ENCODE measurements at regions not wholly inside any gene's neighbourhood (a gene's known extent, or its start where the extent isn't known, plus 50 kb on each side); places are given as distances from the start of the nearest gene placed in this dataset.
"Not testable (repeated sequence)": the region's sequence is repeated elsewhere in the genome, so short reads cannot be mapped to it uniquely, and the experiment has no call there.

- no peak for DNase-seq
Measured at GRCh38 chrX:106220177-106220576, 52.1 kb downstream of the PWWP3B start.

DNA sequence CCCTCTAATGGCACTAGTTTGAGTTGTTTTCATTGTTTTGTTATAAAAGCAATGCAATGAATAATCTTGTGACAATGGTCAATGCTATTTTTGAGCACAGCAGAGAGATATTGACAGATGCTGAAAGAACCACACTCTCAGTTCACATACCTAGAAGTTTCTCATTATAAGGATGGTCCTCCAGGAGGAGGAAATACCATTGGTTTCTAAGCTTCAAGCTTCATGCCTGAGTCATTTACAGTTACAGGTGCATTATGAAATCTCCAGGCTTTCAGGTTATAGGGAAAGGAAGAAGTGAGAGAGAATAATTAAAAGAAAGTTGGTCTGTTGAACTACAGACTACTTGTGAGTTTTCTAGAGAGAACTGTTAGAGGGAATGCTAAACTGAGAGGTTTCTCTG lies 75.3 kb downstream of the PWWP3B start:
- DNase-seq = no peak

- no peak for DNase-seq
Measured at GRCh38 chrX:106246511-106246910, 78.4 kb downstream of the PWWP3B start.

GRCh38 chrX:106247162-106247561 lies 79.1 kb downstream of the PWWP3B start:
- no peak for DNase-seq

- no peak for DNase-seq
Measured at GRCh38 chrX:106249706-106250379, 81.7 kb downstream of the PWWP3B start.

- DNase-seq = no peak
Measured at GRCh38 chrX:106263817-106264216, 95.7 kb downstream of the PWWP3B start.

DNA sequence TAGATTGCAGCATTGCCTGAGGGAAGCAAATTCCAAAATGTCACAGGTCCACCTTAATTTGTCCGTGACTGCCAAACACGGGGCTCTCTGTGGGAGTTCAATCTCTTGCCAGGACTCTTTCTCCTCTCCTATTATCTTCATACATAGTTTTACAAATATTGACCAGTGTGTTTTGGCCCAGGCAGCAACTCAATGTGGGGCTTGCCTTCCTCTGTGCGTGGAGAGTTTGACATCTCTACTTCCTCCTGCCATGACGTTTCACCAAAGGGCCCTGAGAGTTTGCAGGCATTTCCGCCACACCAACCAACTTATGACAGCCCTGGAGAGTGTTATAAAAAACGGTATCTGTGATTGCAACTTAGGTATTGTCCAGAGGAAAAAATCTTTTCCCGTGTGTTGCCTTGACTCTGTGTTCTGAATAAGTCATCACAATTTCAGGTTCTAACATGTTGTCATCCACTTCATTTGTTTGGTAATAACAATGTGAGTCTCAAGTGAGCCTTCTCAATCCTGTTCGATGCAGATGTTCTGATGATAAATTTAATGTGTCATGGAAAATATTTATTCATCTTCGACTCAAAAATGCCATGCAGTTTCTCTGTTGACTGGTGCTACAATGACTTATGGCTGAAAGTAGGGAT lies 106.0 kb downstream of the PWWP3B start:
- DNase-seq = not testable (repeated sequence)

GRCh38 chrX:106275172-106275571 lies 107.1 kb downstream of the PWWP3B start:
- DNase-seq = not testable (repeated sequence)

- DNase-seq = no peak
Measured at GRCh38 chrX:106278951-106279350, 110.8 kb downstream of the PWWP3B start.

DNA sequence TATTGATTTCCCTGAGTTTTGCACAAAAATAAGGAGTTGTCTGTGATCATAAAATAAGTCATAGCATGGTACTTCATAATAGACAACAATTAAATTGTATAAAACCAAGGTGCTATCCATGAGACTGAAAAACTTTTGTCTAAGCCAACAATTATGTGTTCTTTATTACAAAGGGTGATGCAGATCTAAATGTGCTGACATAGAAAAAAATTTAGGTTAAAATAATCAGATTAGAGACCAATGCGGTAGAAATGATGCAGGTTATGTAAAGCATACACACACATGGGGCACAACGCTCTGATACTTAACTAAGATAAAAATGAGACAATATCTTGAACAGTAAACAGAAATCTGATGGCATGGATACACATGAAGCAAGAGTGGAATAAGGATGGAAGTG lies 113.3 kb downstream of the PWWP3B start:
- no peak for DNase-seq

GRCh38 chrX:106283841-106284240 lies 115.7 kb downstream of the PWWP3B start:
- DNase-seq = no peak

- no peak for DNase-seq
Measured at GRCh38 chrX:106284431-106285025, 116.4 kb downstream of the PWWP3B start.

GRCh38 chrX:106286053-106286650 lies 118.0 kb downstream of the PWWP3B start:
- no peak for DNase-seq

DNA sequence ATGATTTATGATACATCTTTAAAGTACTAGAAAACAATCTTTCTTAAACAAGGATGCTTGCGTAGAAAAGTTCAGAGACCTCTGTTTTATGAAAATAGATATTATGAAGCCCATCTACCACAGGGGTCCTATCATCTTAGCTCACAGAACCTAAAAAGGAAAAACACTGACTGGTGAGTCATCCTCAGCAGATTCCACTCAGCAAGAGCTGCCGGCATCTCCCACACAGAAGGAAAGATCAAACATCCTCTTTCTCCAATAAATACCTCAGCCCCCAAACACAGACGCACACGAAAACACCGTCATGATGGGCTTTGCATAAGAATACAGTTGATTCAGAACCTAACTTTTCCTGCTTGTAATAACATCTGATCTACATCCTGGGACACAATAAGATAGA lies 122.7 kb downstream of the PWWP3B start:
- not testable (repeated sequence) for DNase-seq

- DNase-seq = not testable (repeated sequence)
Measured at GRCh38 chrX:106291779-106292390, 123.8 kb downstream of the PWWP3B start.

DNA sequence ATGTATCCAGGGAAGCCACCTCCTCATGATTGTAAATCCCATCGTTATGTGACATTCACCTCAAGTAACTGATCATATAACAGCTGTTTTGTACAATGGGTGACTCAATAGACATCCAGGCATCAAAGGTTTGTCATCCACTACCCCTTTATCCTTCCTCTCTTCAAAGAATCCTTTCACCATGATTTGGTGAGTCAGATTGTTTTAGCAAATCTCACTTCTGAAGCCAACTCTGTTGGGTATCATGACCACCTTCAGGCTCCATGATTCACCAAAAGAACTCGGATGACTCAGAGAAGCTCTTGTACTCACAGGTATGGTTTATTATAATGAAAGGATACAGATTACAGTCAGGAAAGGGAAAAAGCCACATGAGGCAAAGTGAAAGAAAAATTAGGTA lies 132.1 kb downstream of the PWWP3B start:
- DNase-seq = no peak

GRCh38 chrX:106300656-106301055 lies 132.6 kb downstream of the PWWP3B start:
- no peak for DNase-seq

DNA sequence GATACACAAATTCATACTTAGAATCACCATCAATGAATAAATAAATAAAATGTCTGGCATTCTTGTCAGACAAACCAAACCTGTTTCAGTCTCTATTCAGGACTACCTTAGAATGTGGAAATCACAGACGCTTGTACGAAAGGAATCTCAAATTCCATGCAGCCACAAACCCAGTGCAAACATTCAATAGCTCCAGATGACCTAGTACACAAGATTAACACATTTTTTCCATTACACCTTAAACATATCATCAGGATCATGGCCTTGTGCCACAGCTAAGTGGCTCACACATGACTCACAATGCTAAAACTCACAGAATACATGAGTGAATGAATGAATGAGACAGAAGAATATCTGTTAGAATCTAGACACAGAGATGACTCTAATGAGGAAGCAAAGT lies 134.2 kb downstream of the PWWP3B start:
- no peak for DNase-seq

- DNase-seq = no peak
Measured at GRCh38 chrX:106306391-106306947, 138.4 kb downstream of the PWWP3B start.

DNA sequence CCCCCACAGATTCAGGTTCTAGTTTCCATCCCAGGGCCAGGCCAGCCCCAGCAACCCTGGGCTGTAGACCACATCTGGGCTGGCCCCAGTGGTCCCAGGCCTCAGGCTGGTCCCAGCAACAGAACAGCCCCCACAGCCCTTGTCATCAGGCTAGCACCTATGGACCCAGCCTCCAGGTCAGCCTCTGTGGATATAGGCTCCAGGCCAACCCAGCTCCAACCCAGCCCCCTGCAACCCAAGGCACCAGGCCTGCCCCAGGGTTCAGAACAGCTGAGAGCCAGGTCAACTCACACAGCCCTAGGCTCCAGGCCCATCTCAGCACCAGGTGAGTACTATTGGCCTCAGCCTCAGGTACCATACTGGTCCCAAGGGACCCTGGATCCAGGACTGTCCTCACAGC lies 155.3 kb downstream of the PWWP3B start:
- no peak for DNase-seq

DNA sequence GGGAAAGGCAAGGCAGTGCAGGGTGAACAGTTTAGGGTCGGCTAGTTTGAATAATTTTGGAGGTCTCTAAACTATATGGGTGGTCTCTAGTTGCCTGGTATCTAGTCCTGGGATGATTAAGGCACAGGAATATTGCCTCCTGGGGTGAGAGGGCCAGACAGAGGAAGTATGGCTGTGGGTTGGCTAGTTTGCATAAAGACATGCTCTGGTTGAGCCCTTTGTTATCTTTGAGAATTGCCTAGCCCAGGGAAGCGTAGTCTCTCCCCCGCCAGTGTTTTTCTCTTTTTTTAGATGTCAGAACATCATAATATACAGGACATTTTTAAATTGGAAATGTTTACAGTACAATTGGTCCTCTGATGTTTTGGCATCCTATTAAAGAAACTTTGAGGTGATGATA lies 163.5 kb downstream of the PWWP3B start:
- DNase-seq = no peak

GRCh38 chrX:106341823-106342222 lies 173.7 kb downstream of the PWWP3B start:
- no peak for DNase-seq

DNA sequence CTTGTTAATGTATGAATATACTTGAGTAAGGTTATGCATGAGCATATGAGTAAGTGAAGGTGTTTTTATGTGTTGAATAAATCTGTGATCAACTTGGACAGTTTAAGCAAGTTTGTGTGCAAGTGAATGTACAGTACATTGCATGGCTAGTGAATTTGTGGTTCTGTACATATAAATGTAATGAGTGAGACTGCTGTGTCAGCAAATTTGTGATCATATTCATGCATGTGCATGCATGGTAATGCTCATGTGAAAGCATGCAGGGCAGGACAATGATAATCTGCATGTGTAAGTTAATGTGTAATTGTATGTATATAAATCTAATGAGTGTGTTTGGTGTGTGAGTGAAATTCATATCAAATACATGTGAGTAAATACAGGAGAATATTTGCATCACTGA lies 188.5 kb downstream of the PWWP3B start:
- no peak for DNase-seq

Data from stimulated activated CD4-positive, alpha-beta T cell treated with anti-CD3 and anti-CD28 coated beads, Interleukin-2, amount 100 ng/mL, for 48 hours (primary cell).